Activated CD4-positive, alpha-beta T cell treated with anti-CD3 and anti-CD28 coated beads, Interleukin-2, Interleukin-4, amounts not matched to agents 100 ng/mL and 50 ng/mL, durations not matched to agents 16 hours and 8 hours (primary cell): ENCODE measurements at regions not wholly inside any gene's neighbourhood (a gene's known extent, or its start where the extent isn't known, plus 50 kb on each side); places are given as distances from the start of the nearest gene placed in this dataset.
"Not testable (repeated sequence)": the region's sequence is repeated elsewhere in the genome, so short reads cannot be mapped to it uniquely, and the experiment has no call there.

Source experiments
- DNase-seq: peaks from one replicate; pipeline ENCODE4 v3.0.0-alpha.2; 2020; ENCODE audit warnings: low spot score

GRCh38 chrX:87236830-87237440 lies 280.7 kb upstream of the KLHL4 start:
- DNase-seq: no peak

GRCh38 chrX:87265518-87265917 lies 252.1 kb upstream of the KLHL4 start:
- DNase-seq: no peak

GRCh38 chrX:87272491-87272890 lies 245.1 kb upstream of the KLHL4 start:
- no peak for DNase-seq

- peak; percentile 4 for DNase-seq
Measured at GRCh38 chrX:87299563-87300160, 217.9 kb upstream of the KLHL4 start.

GRCh38 chrX:87310780-87311179 lies 206.8 kb upstream of the KLHL4 start:
- no peak for DNase-seq

- DNase-seq: no peak
Measured at GRCh38 chrX:87327267-87327666, 190.3 kb upstream of the KLHL4 start.

- DNase-seq: no peak
Measured at GRCh38 chrX:87337267-87337666, 180.3 kb upstream of the KLHL4 start.

GRCh38 chrX:87338510-87338909 lies 179.1 kb upstream of the KLHL4 start:
- DNase-seq: no peak

GRCh38 chrX:87370865-87371264 lies 146.7 kb upstream of the KLHL4 start:
- DNase-seq: no peak

GRCh38 chrX:87374324-87374723 lies 143.3 kb upstream of the KLHL4 start:
- DNase-seq: no peak

GRCh38 chrX:87376896-87377295 lies 140.7 kb upstream of the KLHL4 start:
- no peak for DNase-seq

- DNase-seq: no peak
Measured at GRCh38 chrX:87388381-87388780, 129.2 kb upstream of the KLHL4 start.

- DNase-seq: no peak
Measured at GRCh38 chrX:87391742-87392141, 125.9 kb upstream of the KLHL4 start.

- DNase-seq: no peak
Measured at GRCh38 chrX:87392369-87392768, 125.2 kb upstream of the KLHL4 start.

- DNase-seq: no peak
Measured at GRCh38 chrX:87397103-87397886, 120.3 kb upstream of the KLHL4 start.

GRCh38 chrX:87402256-87402655 lies 115.3 kb upstream of the KLHL4 start:
- DNase-seq: no peak

GRCh38 chrX:87403551-87403950 lies 114.1 kb upstream of the KLHL4 start:
- no peak for DNase-seq

- DNase-seq: no peak
Measured at GRCh38 chrX:87409113-87409841, 108.3 kb upstream of the KLHL4 start.

GRCh38 chrX:87425618-87426017 lies 92.0 kb upstream of the KLHL4 start:
- DNase-seq: no peak

GRCh38 chrX:87434618-87435017 lies 83.0 kb upstream of the KLHL4 start:
- no peak for DNase-seq

GRCh38 chrX:87448613-87449012 lies 69.0 kb upstream of the KLHL4 start:
- not testable (repeated sequence) for DNase-seq

- DNase-seq: not testable (repeated sequence)
Measured at GRCh38 chrX:87465757-87466156, 51.8 kb upstream of the KLHL4 start.
